Epithelial cell of esophagus (primary cell): ENCODE measurements at regions not wholly inside any gene's neighbourhood (a gene's known extent, or its start where the extent isn't known, plus 50 kb on each side); places are given as distances from the start of the nearest gene placed in this dataset.
A peak's percentile ranks its signal among the peaks of the same experiment; 100 is the strongest.

Experiments
- DNase-seq: peaks from one replicate; pipeline ENCODE4 v3.0.0; 2010; ENCODE audit warnings: low read depth
- H3K4me3 ChIP-seq: 2 replicates; pipeline ENCODE4 v1.5.1; 2011; ENCODE audit warnings: mild to moderate bottlenecking, low read length, control low read depth
- CTCF ChIP-seq: IDR thresholded peaks from 2 replicates; pipeline ENCODE4 v1.5.1; 2011; ENCODE audit warnings: low read depth, mild to moderate bottlenecking, low read length, control low read depth, inconsistent platforms; ENCODE audit not compliant: insufficient read depth; ENCODE audit errors: missing control alignments

DNA sequence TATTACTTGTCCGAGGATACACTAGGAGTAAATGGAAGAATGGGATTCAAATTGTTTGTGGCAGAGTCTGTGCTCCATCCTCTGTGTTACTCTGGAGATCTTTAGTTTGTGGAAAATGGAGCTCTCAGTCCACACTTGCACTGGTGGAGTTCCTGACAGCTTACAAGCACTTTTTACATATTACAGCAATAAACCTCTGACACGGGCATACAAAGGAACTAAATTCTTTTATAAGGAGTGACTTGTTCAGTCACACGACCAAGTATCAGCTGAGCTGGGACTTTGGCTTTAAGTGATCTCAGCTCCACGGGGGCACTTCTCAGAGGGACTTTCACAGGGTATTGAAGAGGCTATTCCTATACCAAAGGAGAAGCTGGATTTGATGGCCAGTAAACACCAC is 417.5 kb downstream of the LRIG3 start:
- DNase-seq = no peak
- TF ChIP-seq CTCF = no peak
- no peak overlapping the region for H3K4me3 ChIP-seq

- DNase-seq = no peak
- no peak for TF ChIP-seq CTCF
- no peak overlapping the region for H3K4me3 ChIP-seq
These were observed 416.6 kb downstream of the LRIG3 start for GRCh38 chr12:58503731-58504130.

DNA sequence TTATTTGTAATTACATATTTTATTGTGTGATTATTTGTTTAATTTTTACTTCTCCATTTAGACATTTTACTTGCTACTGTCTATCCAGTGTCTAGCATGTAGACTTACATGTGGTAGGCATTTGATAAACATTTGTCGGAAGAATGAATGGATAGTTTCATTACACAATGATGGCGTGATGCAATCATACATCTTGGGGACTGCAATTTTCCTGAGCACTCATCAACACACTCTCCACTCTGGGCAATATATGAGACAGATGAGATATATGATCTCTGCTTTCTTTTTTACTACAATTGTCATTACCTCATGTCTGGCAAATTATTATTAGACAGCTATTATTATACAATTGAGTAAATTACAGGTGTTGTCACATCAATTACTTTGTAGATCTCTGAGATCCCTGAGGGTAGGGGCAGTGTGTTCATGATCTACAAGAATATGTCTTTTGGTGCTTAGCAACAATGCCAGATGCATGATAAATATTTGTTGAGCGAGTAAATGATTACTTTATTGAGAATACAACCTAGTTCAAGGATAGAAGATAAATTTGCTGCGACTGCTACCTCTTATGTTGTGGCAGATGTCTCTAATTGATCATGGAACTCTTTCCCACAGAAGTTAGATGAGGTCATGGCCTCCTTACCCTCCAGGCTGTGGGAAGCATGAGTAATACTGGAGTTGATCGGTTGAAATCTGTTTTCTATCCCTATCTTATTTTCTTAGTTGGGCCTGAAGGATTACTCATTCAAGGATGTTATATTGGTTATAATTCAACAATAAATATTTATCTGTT is 416.0 kb downstream of the LRIG3 start:
- H3K4me3 ChIP-seq = no peak overlapping the region
- no peak for TF ChIP-seq CTCF
- peak; percentile 72 for DNase-seq

DNA sequence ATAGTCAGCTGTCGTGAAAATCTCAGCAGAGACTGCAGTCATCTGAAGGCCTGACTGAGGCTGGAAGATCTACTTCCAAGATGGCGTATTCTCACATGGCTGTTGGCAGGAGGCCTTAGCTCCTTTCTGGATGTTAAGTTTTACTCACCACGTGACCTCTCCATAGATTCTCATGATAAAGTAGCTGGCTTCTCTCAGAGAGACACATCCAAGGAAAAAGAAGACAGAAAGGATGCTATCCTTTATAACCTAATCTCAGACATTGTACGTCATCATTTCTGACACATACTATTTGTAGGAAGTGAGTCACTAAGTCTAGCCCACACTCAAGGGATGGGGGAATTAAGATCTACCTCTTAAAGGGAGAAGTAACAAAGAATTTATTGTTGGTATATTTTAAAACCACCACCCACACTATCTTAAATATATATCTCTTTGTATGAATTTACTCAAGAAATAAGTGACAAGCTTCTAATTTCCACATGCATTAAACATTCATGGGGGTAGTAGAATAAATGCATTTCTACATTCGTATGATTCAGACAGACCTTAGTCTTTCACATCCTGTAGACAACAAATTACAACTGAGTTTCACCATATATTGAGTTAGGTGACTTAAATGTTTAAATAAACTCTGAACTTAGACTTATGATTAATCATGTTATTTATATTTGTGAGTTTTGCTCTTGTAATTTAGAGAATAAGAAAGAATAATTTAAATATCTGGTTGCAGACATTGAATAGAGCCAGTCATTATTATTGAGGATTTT is 411.0 kb downstream of the LRIG3 start:
- TF ChIP-seq CTCF = no peak
- DNase-seq = peak; percentile 64
- no peak overlapping the region for H3K4me3 ChIP-seq

- TF ChIP-seq CTCF = no peak
- no peak overlapping the region for H3K4me3 ChIP-seq
- no peak for DNase-seq
These were observed 406.9 kb downstream of the LRIG3 start for GRCh38 chr12:58513301-58513834.

GRCh38 chr12:58513852-58514251 is 406.5 kb downstream of the LRIG3 start:
- DNase-seq = no peak
- no peak for TF ChIP-seq CTCF
- H3K4me3 ChIP-seq = no peak overlapping the region
